ENCODE measurements at regions not wholly inside any gene's neighbourhood (a gene's known extent, or its start where the extent isn't known, plus 50 kb on each side); places are given as distances from the start of the nearest gene placed in this dataset.

- no peaks in the 10 kb centered on the region for H3K36me3 ChIP-seq (ENCODE audit: control insufficient read depth, insufficient read depth, low read length)
- H3K4me3 ChIP-seq (ENCODE audit: low read length): no peak overlapping the region
- no peak overlapping the region for H3K9ac ChIP-seq (ENCODE audit: low read length)
- no peaks in the 10 kb centered on the region for H3K9me3 ChIP-seq (ENCODE audit: control insufficient read depth, low read length)
- H3K27me3 ChIP-seq (ENCODE audit: control insufficient read depth, insufficient read depth, low read length): no peaks in the 10 kb centered on the region
- peaks cover 5% of the 10 kb centered on the region for H3K4me1 ChIP-seq (ENCODE audit: control insufficient read depth, insufficient read depth, low read length)
Measured at GRCh38 chr2:240277073-240277806, 136.8 kb upstream of the OTOS start.

- Histone ChIP-seq H3K9ac (ENCODE audit: low read length) (no peak overlapping the region), H3K36me3 (ENCODE audit: control insufficient read depth, insufficient read depth, low read length) (no peaks in the 10 kb centered on the region), H3K9me3 (ENCODE audit: control insufficient read depth, low read length) (no peaks in the 10 kb centered on the region), H3K27me3 (ENCODE audit: control insufficient read depth, insufficient read depth, low read length) (no peaks in the 10 kb centered on the region), H3K4me3 (ENCODE audit: low read length) (no peak overlapping the region), H3K4me1 (ENCODE audit: control insufficient read depth, insufficient read depth, low read length) (peaks cover 5% of the 10 kb centered on the region)
Measured at GRCh38 chr2:240277807-240278522, 137.5 kb upstream of the OTOS start.

- H3K9ac ChIP-seq (ENCODE audit: low read length): no peak overlapping the region
Measured at GRCh38 chr2:240278661-240279060, 138.2 kb upstream of the OTOS start.

GRCh38 chr2:240280621-240281020 lies 140.2 kb upstream of the OTOS start:
- Histone ChIP-seq H3K4me3 (ENCODE audit: low read length) (no peak overlapping the region), H3K36me3 (ENCODE audit: control insufficient read depth, insufficient read depth, low read length) (no peaks in the 10 kb centered on the region), H3K27me3 (ENCODE audit: control insufficient read depth, insufficient read depth, low read length) (no peaks in the 10 kb centered on the region), H3K9ac (ENCODE audit: low read length) (no peak overlapping the region), H3K9me3 (ENCODE audit: control insufficient read depth, low read length) (no peaks in the 10 kb centered on the region), H3K4me1 (ENCODE audit: control insufficient read depth, insufficient read depth, low read length) (peaks cover 5% of the 10 kb centered on the region)

More at GRCh38 chr2:240278661-240279060, 138.2 kb upstream of the OTOS start:
- no peak overlapping the region for H3K4me3 ChIP-seq (ENCODE audit: low read length)
- no peaks in the 10 kb centered on the region for H3K36me3 ChIP-seq (ENCODE audit: control insufficient read depth, insufficient read depth, low read length)
- no peaks in the 10 kb centered on the region for H3K27me3 ChIP-seq (ENCODE audit: control insufficient read depth, insufficient read depth, low read length)
- H3K4me1 ChIP-seq (ENCODE audit: control insufficient read depth, insufficient read depth, low read length): peaks cover 5% of the 10 kb centered on the region
- no peaks in the 10 kb centered on the region for H3K9me3 ChIP-seq (ENCODE audit: control insufficient read depth, low read length)

GRCh38 chr2:240284503-240285259 lies 144.2 kb upstream of the OTOS start:
- H3K9ac ChIP-seq (ENCODE audit: low read length): no peak overlapping the region
- H3K27me3 ChIP-seq (ENCODE audit: control insufficient read depth, insufficient read depth, low read length): no peaks in the 10 kb centered on the region
- no peaks in the 10 kb centered on the region for H3K4me1 ChIP-seq (ENCODE audit: control insufficient read depth, insufficient read depth, low read length)

GRCh38 chr2:240285725-240286124 lies 145.3 kb upstream of the OTOS start:
- Histone ChIP-seq H3K4me3 (ENCODE audit: low read length) (no peak overlapping the region), H3K36me3 (ENCODE audit: control insufficient read depth, insufficient read depth, low read length) (no peaks in the 10 kb centered on the region), H3K9ac (ENCODE audit: low read length) (no peak overlapping the region), H3K27me3 (ENCODE audit: control insufficient read depth, insufficient read depth, low read length) (no peaks in the 10 kb centered on the region), H3K9me3 (ENCODE audit: control insufficient read depth, low read length) (no peaks in the 10 kb centered on the region), H3K4me1 (ENCODE audit: control insufficient read depth, insufficient read depth, low read length) (no peaks in the 10 kb centered on the region)

More at GRCh38 chr2:240284503-240285259, 144.2 kb upstream of the OTOS start:
- Histone ChIP-seq H3K4me3 (ENCODE audit: low read length) (no peak overlapping the region), H3K36me3 (ENCODE audit: control insufficient read depth, insufficient read depth, low read length) (no peaks in the 10 kb centered on the region), H3K9me3 (ENCODE audit: control insufficient read depth, low read length) (no peaks in the 10 kb centered on the region)

- Histone ChIP-seq H3K9ac (ENCODE audit: low read length) (no peak overlapping the region), H3K27me3 (ENCODE audit: control insufficient read depth, insufficient read depth, low read length) (no peaks in the 10 kb centered on the region), H3K9me3 (ENCODE audit: control insufficient read depth, low read length) (no peaks in the 10 kb centered on the region), H3K4me3 (ENCODE audit: low read length) (no peak overlapping the region), H3K36me3 (ENCODE audit: control insufficient read depth, insufficient read depth, low read length) (no peaks in the 10 kb centered on the region), H3K4me1 (ENCODE audit: control insufficient read depth, insufficient read depth, low read length) (no peaks in the 10 kb centered on the region)
Measured at GRCh38 chr2:240286596-240286995, 146.1 kb upstream of the OTOS start.

GRCh38 chr2:240287011-240287410 lies 146.6 kb upstream of the OTOS start:
- Histone ChIP-seq H3K9me3 (ENCODE audit: control insufficient read depth, low read length) (no peaks in the 10 kb centered on the region), H3K4me1 (ENCODE audit: control insufficient read depth, insufficient read depth, low read length) (no peaks in the 10 kb centered on the region), H3K36me3 (ENCODE audit: control insufficient read depth, insufficient read depth, low read length) (no peaks in the 10 kb centered on the region), H3K27me3 (ENCODE audit: control insufficient read depth, insufficient read depth, low read length) (no peaks in the 10 kb centered on the region), H3K9ac (ENCODE audit: low read length) (no peak overlapping the region), H3K4me3 (ENCODE audit: low read length) (no peak overlapping the region)

- Histone ChIP-seq H3K4me3 (ENCODE audit: low read length) (no peak overlapping the region), H3K27me3 (ENCODE audit: control insufficient read depth, insufficient read depth, low read length) (no peaks in the 10 kb centered on the region), H3K4me1 (ENCODE audit: control insufficient read depth, insufficient read depth, low read length) (no peaks in the 10 kb centered on the region), H3K9me3 (ENCODE audit: control insufficient read depth, low read length) (no peaks in the 10 kb centered on the region), H3K36me3 (ENCODE audit: control insufficient read depth, insufficient read depth, low read length) (no peaks in the 10 kb centered on the region), H3K9ac (ENCODE audit: low read length) (no peak overlapping the region)
Measured at GRCh38 chr2:240287496-240288086, 147.1 kb upstream of the OTOS start.

GRCh38 chr2:240288087-240288521 lies 147.4 kb upstream of the GPC1 start:
- Histone ChIP-seq H3K4me1 (ENCODE audit: control insufficient read depth, insufficient read depth, low read length) (no peaks in the 10 kb centered on the region), H3K4me3 (ENCODE audit: low read length) (no peak overlapping the region), H3K9me3 (ENCODE audit: control insufficient read depth, low read length) (no peaks in the 10 kb centered on the region), H3K27me3 (ENCODE audit: control insufficient read depth, insufficient read depth, low read length) (no peaks in the 10 kb centered on the region), H3K9ac (ENCODE audit: low read length) (no peak overlapping the region), H3K36me3 (ENCODE audit: control insufficient read depth, insufficient read depth, low read length) (no peaks in the 10 kb centered on the region)

- H3K27me3 ChIP-seq (ENCODE audit: control insufficient read depth, insufficient read depth, low read length): no peaks in the 10 kb centered on the region
- H3K4me3 ChIP-seq (ENCODE audit: low read length): no peak overlapping the region
- H3K9ac ChIP-seq (ENCODE audit: low read length): no peak overlapping the region
- no peaks in the 10 kb centered on the region for H3K4me1 ChIP-seq (ENCODE audit: control insufficient read depth, insufficient read depth, low read length)
- H3K9me3 ChIP-seq (ENCODE audit: control insufficient read depth, low read length): no peaks in the 10 kb centered on the region
- H3K36me3 ChIP-seq (ENCODE audit: control insufficient read depth, insufficient read depth, low read length): no peaks in the 10 kb centered on the region
Measured at GRCh38 chr2:240289701-240290431, 145.6 kb upstream of the GPC1 start.
